ENCODE measurements at regions not wholly inside any gene's neighbourhood (a gene's known extent, or its start where the extent isn't known, plus 50 kb on each side); places are given as distances from the start of the nearest gene placed in this dataset.
"Not testable (repeated sequence)": the region's sequence is repeated elsewhere in the genome, so short reads cannot be mapped to it uniquely, and the experiment has no call there.

DNA sequence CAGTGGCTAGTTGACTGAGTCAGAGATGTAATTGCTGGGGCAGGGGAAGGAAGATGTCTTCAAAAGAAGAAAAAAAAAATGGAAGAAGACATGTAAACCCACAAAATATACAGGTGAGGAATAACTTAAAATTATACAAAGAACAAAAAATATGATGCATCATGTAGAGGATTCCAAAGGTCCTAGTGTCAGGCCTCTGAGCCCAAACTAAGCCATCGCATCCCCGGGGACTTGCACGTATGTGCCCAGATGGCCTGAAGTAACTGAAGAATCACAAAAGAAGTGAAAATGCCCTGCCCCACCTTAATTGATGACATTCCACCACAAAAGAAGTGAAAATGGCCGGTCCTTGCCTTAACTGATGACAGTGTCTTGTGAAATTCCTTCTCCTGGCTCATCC is 168.7 kb upstream of the SOX14 start:
- not testable (repeated sequence) for TF ChIP-seq CTCF (IDR thresholded peaks at IDR 0.05; ENCODE audit: insufficient read depth, low read length, poor library complexity, severe bottlenecking); EZH2phosphoT487 (conservative IDR thresholded peaks at IDR 0.05; ENCODE audit: low read length)

Data from SU-DHL-6 (cell line).